ENCODE measurements at regions not wholly inside any gene's neighbourhood (a gene's known extent, or its start where the extent isn't known, plus 50 kb on each side); places are given as distances from the start of the nearest gene placed in this dataset.
A peak's percentile ranks its signal among the peaks of the same experiment; 100 is the strongest.
"Not testable (repeated sequence)": the region's sequence is repeated elsewhere in the genome, so short reads cannot be mapped to it uniquely, and the experiment has no call there.

GRCh38 chr16:86956437-86956836, 360.8 kb downstream of the C16orf95 start:
- Histone ChIP-seq H3K4me3 (no peak overlapping the region), H3K27ac (no peak overlapping the region)
- DNase-seq (ENCODE audit: low spot score): no peak
- no peak for TF ChIP-seq CTCF (IDR thresholded peaks at IDR 0.05)

GRCh38 chr16:86957662-86958198, 359.5 kb downstream of the C16orf95 start:
- not testable (repeated sequence) for H3K27ac ChIP-seq; H3K4me3 ChIP-seq; DNase-seq (ENCODE audit: low spot score)

- Histone ChIP-seq H3K27ac (no peak overlapping the region), H3K4me3 (no peak overlapping the region)
- no peak for DNase-seq (ENCODE audit: low spot score)
- TF ChIP-seq CTCF (IDR thresholded peaks at IDR 0.05): no peak
Observed at GRCh38 chr16:86958423-86958822, 358.8 kb downstream of the C16orf95 start.

- H3K27ac ChIP-seq: no peak overlapping the region
- no peak for DNase-seq (ENCODE audit: low spot score)
- no peak for TF ChIP-seq CTCF (IDR thresholded peaks at IDR 0.05)
Observed at GRCh38 chr16:86959091-86959651, 358.0 kb downstream of the C16orf95 start.

GRCh38 chr16:86959729-86960128, 357.5 kb downstream of the C16orf95 start:
- H3K27ac ChIP-seq: no peak overlapping the region
- no peak for DNase-seq (ENCODE audit: low spot score)
- H3K4me3 ChIP-seq: no peak overlapping the region
- TF ChIP-seq CTCF (IDR thresholded peaks at IDR 0.05): no peak

More at GRCh38 chr16:86959091-86959651, 358.0 kb downstream of the C16orf95 start:
- H3K4me3 ChIP-seq: no peak overlapping the region

- DNase-seq (ENCODE audit: low spot score): no peak
- no peak overlapping the region for H3K4me3 ChIP-seq
- TF ChIP-seq CTCF (IDR thresholded peaks at IDR 0.05): no peak
- no peak overlapping the region for H3K27ac ChIP-seq
Observed at GRCh38 chr16:86960266-86960665, 356.9 kb downstream of the C16orf95 start.

GRCh38 chr16:86961171-86961601, 356.0 kb downstream of the C16orf95 start:
- Histone ChIP-seq H3K4me3 (peak overlapping the region; percentile 59), H3K27ac (no peak overlapping the region)
- DNase-seq (ENCODE audit: low spot score): no peak
- TF ChIP-seq CTCF (IDR thresholded peaks at IDR 0.05): no peak

Data from coronary artery (tissue), 2 donors.